ENCODE measurements at regions not wholly inside any gene's neighbourhood (a gene's known extent, or its start where the extent isn't known, plus 50 kb on each side); places are given as distances from the start of the nearest gene placed in this dataset.
"Not testable (repeated sequence)": the region's sequence is repeated elsewhere in the genome, so short reads cannot be mapped to it uniquely, and the experiment has no call there.

DNA sequence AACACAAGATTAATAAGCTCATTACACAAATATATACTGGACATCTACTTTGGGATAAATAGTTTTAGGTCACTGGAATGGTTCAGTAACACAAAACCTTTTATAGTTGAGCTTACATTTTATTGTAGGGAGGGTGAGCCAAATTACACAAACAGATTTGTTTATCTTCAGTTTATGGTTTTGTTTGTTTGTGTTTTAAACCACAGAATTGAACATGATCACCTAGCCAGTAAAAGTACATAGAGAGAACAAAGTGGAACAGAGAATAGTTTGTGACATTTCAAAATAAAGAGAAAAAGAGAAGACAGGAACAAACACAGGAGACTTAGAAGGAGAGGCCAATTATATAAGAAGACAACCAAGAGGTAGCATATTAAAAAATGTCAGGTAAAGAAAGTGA is 1930.2 kb upstream of the PCDH20 start:
- no peak for DNase-seq

DNA sequence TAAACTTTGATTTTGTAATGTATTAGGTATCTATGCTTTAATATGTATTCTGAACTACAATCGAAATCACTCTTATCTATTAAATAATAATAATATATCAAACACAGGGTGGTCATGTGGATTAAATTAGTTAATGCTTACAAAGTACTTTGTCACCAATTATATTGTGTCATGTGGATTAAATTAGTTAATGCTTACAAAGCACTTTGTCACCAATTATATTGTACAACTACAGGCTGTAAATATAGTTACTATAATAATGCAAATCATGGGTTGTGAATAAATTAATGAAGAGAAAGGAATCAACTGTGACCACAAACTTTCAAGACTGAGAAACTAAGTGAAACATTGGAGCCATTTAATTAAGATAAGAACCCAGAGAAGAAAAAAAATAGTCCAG is 1929.1 kb upstream of the PCDH20 start:
- no peak for DNase-seq

- DNase-seq = no peak
These were observed 1922.3 kb upstream of the PCDH20 start for GRCh38 chr13:63337921-63338320.

DNA sequence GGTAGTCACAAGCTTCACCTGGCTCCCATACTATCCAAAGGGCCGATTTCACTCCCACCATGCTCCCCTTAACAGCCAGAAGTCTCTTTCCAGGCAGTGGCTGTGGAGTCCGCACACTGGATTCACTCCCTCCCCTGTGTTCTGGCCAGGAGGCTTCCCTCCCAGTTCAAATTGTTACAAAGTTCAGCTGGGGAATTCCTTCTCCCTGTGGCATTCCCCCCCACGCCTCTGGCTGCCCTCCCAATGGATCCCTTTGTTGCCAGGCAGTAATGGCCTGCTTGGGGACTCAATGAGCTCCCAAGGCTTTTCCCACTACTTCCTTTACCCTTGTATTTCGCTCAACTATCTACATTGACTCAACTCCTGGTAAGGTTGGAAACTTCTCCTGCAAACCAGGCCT is 1921.4 kb upstream of the PCDH20 start:
- DNase-seq = no peak

DNA sequence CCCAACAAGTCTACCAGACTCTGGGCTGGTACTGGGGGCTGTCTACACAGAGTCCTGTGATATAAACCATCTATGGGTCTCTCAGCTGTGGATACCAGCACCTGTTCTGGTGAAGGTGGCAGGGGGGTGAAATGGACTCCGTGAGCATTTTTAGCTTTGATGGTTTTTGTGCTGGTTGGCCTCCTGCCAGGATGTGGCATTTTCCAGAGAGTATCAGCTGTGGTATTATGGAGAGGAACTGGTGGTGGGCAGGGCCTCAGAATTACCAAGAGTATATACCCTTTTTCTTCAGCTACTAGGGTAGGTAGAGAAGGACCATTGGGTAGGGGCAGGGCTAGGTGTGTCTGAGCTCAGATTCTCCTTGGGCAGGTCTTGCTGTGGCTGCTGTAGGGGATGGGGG is 1920.9 kb upstream of the PCDH20 start:
- DNase-seq = no peak

- DNase-seq = no peak
These were observed 1911.9 kb upstream of the PCDH20 start for GRCh38 chr13:63327584-63327983.

DNA sequence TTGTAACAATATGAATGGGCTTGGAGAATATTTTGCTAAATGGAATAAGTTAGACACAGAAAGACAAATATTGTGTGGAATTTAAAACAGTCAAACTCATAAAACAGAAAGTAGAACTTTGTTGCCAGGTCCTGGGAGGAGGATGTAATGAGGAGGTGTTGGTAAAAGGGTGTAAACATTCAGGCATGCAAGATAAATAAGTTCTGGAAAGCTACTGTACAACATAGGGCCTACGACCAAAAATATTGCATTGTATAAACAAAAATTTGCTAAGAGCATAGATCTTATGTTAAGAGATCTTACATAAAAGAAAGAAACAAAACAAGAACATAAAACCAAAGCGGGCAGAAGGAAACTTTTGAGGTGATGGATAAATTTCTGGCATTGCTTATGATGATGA is 1907.8 kb upstream of the PCDH20 start:
- no peak for DNase-seq

GRCh38 chr13:63311587-63311986 is 1895.9 kb upstream of the PCDH20 start:
- no peak for DNase-seq

DNA sequence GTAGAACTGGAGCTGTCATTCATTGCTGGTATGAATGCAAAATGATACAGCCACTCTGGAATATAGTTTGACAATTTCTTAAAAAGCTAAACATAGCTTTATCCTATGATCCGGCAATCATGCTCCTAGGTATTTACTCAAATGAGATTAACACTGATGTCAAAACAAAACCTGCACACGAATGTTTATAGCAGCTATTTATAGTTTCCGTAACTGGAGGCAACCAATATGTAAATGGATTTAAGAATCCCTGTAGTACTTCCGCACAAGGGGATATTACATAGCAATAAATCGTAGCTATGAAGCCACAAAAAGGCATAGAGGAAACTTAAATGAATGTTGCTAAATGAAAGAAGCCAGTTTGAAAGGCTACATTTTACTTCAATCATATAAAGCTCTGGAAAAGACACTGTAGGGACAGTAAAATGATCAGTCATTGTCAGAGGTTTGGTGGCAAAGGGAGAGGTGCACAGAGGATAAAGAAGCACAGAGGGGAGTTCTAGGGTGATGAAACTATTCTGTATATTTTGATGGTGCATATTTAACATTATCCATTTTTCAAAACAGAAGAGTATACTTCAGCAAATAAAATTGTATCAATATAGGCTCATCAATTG is 1893.0 kb upstream of the PCDH20 start:
- no peak for DNase-seq

DNA sequence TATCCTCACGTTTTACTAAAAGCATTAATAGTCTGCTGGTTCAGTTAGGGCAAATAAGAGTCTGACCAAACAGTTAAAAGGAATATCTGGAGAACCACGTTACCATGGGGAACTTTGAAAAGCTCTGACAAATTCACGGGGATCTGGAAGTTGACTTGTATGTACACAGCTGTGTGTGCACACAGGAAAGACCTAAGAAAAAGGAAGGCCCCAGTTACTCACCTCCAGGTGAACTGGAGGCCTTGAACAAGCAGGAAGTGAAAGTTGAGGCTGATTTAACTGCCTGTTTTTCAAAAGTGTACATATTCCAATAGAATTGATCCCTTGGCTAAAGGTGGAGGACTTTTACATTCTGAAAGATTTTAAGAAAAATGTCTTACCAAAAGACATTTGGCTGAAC is 1891.6 kb upstream of the PCDH20 start:
- no peak for DNase-seq

DNA sequence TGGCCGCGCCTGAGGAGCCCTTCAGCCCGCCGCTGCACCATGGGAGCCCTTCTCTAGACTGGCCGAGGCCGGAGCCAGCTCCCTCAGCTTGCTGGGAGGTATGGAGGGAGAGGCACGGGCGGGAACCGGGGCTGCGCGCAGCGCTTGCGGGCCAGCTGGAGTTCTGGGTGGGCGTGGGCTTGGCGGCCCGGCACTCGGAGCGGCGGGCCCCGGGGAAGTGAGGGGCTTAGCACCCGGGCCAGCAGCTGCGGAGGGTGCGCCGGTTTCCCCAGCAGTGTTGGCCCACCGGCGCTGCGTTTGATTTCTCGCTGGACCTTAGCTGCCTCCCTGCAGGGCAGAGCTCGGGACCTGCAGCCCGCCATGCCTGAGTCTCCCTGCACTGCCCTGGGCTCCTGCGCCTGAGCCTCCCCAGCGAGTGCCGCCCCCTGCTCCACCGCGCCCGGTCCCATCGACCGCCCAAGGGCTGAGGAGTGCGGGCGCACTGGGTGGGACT is 1890.0 kb upstream of the PCDH20 start:
- DNase-seq = no peak

- no peak for DNase-seq
These were observed 1888.8 kb upstream of the PCDH20 start for GRCh38 chr13:63304497-63304896.

GRCh38 chr13:63299866-63300394 is 1884.3 kb upstream of the PCDH20 start:
- no peak for DNase-seq

DNA sequence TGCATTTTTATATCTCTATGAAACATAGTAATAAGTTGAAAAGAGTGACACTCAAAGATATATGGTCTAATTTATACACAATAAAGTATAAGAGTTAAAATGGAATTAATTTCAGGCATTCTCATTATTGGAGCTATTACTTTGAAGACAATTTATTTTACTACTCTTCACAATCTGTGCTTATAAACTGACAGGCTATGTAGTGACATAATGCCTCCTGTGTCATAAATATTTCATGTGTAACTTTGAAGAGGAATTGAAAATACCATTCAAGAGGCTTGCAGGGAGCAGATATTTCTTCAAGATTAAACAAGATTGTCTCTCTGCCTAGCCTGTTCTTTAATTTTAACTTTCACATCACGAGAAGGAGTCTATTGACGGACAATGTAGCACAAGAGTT is 1881.5 kb upstream of the PCDH20 start:
- DNase-seq = no peak

DNA sequence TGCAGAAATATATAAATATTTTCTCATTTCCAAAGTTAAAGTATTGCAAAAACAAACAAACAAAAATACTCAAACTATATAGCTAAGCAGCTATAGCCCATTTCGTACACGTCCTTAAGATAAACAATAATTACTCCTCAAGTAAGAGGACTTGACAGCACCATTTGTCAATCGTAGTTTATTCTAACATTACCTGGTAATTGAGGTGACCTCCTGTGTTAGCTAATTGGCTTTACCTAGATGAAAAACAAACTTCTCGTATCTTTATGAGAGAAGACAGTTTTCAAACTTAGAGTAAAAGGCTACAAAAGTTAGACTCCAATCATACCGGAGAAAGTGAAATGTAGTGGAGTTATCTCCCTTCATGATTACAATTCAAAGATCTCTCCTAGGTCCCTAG is 1876.1 kb upstream of the PCDH20 start:
- DNase-seq = no peak

DNA sequence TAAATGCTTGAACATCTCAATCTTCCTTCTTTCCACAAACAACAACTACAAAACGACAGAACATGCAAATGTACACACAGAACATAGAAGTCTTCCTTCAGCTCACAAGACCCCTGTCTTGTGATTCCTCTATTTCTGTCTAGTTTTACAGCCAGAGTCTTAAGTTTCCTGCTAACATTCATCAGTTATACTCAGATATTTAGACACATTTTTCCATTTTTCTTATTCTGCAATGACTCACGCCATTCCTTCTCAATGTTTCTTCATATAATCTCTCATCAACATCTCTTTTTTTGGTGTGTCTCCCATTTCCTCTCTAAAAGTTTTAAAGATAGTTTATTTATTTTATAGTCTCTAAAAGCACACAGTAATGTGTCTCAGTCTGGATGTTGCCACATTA is 1872.9 kb upstream of the PCDH20 start:
- DNase-seq = no peak

DNA sequence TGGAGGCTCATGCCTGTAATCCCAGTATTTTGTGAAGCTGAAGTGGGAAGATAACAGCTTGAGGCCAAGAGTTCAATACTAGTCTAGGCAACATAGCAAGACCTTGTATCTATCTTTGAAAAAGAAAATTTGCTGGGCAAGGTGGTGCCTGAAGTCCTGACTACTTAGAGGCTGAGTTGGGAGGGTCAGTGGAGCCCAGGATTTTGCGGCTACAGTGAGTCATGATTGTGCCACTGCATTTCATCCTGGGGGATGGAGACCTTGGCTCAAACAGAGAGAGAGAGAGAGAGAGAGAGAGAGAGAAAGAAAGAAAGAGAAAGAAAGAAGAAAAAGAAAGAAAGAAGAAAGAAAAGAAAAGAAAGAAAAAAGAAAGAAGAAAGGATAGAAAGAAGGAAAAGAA is 1872.3 kb upstream of the PCDH20 start:
- no peak for DNase-seq

- no peak for DNase-seq
These were observed 1869.8 kb upstream of the PCDH20 start for GRCh38 chr13:63285426-63285825.

GRCh38 chr13:63279136-63279535 is 1863.5 kb upstream of the PCDH20 start:
- no peak for DNase-seq

DNA sequence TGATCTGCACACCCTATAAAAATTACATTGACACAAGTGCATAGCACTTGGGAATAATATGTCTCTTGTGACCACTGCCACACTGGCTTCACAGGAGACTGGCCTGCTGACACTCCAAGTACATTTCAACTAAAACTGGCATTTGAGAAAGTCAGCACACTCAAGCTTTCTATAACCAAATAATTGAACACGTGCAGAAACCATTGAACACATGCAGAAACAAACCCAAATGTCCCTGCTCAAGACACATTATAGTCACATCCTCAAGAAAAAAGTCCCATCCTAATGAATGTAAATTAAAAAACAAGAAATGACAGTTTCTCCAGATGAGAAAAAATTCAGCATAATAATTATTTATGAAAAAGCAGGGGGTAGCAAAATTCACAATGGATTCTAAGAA is 1859.1 kb upstream of the PCDH20 start:
- no peak for DNase-seq

DNA sequence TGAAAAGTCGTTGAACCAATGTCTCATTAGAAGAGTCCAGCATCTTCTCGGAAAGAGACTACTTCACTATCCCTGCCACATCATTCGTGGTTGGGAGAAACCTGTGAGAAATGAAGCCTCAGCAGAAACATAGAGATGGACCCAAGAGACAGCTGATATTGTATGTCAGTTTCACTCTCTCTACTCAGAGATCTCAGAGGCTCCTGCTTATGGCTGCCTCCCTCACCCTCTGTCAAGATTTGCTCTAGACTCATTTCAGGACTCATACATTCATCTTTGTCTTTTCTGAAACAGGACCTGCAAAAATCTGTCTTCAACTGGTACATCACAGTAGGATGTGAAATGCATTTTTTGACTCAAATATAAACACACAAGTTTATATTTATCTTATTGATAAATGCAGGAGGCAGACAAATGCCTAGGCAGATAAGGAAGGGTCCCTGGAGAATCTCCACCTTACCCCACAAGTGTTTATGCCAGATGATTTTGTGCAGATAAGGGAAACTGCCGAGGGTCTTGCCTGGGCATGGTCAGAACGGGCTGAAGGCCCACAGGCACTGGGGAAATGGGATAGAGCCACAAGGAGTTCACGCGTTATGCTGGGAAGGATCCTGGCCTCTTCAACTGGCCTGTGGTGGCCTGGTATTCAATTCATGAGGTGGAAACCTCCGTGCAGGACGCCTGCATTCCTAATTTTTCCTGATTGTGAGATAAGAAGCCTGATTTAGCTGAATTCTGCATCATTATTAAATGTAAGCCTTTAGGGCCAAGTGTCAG is 1834.0 kb upstream of the PCDH20 start:
- DNase-seq = no peak

- not testable (repeated sequence) for DNase-seq
These were observed 1821.2 kb upstream of the PCDH20 start for GRCh38 chr13:63236667-63237396.

DNA sequence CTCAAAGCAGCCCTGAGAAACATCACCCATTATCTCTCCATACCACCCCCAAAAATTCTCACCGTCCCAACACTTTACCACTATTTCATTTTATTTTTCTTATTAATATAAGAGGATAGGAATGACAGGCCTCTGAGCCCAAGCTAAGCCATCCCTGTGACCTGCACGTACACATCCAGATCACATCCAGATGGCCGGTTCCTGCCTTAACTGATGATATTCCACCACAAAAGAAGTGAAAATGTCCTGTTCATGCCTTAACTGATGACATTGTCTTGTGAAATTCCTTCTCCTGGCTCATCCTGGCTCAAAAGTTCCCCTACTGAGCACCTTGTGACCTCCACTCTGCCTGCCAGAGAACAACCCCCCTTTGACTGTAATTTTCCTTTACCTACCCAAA is 1802.9 kb upstream of the PCDH20 start:
- not testable (repeated sequence) for DNase-seq
